RWPE2 (cell line): ENCODE measurements at regions not wholly inside any gene's neighbourhood (a gene's known extent, or its start where the extent isn't known, plus 50 kb on each side); places are given as distances from the start of the nearest gene placed in this dataset.

ENCODE experiments used
- ATAC-seq: fragments of 200-7000 bp; cut with Tn5 transposase; 3 replicates; pipeline ENCODE4 v1.9.1; 2021; ENCODE audit warnings: low read depth
- DNase-seq: peaks from one replicate; pipeline ENCODE4 v3.0.0-alpha.2; 2020; ENCODE audit warnings: low spot score
- H3K27ac ChIP-seq: fragments of 450-650 bp; 2 replicates; pipeline ENCODE4 v1.5.1; 2017; ENCODE audit warnings: mild to moderate bottlenecking; ENCODE audit not compliant: poor library complexity, severe bottlenecking
- H3K27me3 ChIP-seq: fragments of 250-450 bp; sonication (Bioruptor Pico); 2 replicates; pipeline ENCODE4 v1.5.1; 2021; ENCODE audit warnings: mild to moderate bottlenecking, moderate library complexity; ENCODE audit not compliant: insufficient read depth, poor library complexity, severe bottlenecking
- H3K36me3 ChIP-seq: fragments of 250-450 bp; sonication (Bioruptor Pico); 2 replicates; pipeline ENCODE4 v1.5.1; 2020; ENCODE audit warnings: low read depth, mild to moderate bottlenecking, moderate library complexity
- H3K4me1 ChIP-seq: fragments of 250-450 bp; sonication (Bioruptor Pico); 2 replicates; pipeline ENCODE4 v1.5.1; 2021; ENCODE audit warnings: mild to moderate bottlenecking, moderate library complexity; ENCODE audit not compliant: insufficient read depth, poor library complexity, severe bottlenecking
- H3K4me3 ChIP-seq: fragments of 250-450 bp; sonication (Bioruptor Pico); 2 replicates; pipeline ENCODE4 v1.5.1; 2021; ENCODE audit warnings: mild to moderate bottlenecking, moderate library complexity; ENCODE audit not compliant: severe bottlenecking
- H3K9me3 ChIP-seq: fragments of 250-450 bp; sonication (Bioruptor Pico); 2 replicates; pipeline ENCODE4 v1.5.1; 2021; ENCODE audit warnings: mild to moderate bottlenecking, moderate library complexity; ENCODE audit not compliant: severe bottlenecking
- TF ChIP-seq, protein P1 (sequence below): fragments of 450-650 bp; IDR thresholded peaks from one replicate; pipeline ENCODE4 v1.5.1; 2017; ENCODE audit warnings: mild to moderate bottlenecking, moderate library complexity; ENCODE audit not compliant: poor library complexity, severe bottlenecking

DNA sequence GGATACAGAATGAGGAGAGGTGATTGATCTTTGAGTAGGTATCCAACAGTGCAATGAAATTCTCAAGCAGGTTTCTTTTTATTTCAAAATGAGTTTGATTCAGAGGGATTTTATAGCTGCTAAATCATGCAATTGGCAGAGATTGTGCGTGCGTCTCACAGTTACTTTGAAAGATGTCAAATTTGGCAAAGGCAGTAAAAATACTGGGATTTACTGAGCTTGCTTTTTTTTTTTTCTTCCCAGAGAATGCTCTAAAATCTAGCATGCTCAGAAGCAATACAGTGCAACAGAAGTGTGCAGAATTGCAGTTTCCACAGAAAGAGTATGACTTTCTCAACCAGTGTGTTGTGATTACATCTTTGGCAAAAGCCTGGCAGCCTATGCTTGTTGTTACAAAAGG, 410.7 kb upstream of the GOT2 start:
- Histone ChIP-seq H3K27me3 (peaks cover 5% of the 10 kb centered on the region), H3K4me1 (no peaks in the 10 kb centered on the region), H3K9me3 (no peaks in the 10 kb centered on the region), H3K27ac (no peak overlapping the region), H3K36me3 (no peaks in the 10 kb centered on the region), H3K4me3 (no peak overlapping the region)
- ATAC-seq, result no peak
- TF ChIP-seq, protein P1, sequence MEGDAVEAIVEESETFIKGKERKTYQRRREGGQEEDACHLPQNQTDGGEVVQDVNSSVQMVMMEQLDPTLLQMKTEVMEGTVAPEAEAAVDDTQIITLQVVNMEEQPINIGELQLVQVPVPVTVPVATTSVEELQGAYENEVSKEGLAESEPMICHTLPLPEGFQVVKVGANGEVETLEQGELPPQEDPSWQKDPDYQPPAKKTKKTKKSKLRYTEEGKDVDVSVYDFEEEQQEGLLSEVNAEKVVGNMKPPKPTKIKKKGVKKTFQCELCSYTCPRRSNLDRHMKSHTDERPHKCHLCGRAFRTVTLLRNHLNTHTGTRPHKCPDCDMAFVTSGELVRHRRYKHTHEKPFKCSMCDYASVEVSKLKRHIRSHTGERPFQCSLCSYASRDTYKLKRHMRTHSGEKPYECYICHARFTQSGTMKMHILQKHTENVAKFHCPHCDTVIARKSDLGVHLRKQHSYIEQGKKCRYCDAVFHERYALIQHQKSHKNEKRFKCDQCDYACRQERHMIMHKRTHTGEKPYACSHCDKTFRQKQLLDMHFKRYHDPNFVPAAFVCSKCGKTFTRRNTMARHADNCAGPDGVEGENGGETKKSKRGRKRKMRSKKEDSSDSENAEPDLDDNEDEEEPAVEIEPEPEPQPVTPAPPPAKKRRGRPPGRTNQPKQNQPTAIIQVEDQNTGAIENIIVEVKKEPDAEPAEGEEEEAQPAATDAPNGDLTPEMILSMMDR, result no peak
- DNase-seq, result no peak

DNA sequence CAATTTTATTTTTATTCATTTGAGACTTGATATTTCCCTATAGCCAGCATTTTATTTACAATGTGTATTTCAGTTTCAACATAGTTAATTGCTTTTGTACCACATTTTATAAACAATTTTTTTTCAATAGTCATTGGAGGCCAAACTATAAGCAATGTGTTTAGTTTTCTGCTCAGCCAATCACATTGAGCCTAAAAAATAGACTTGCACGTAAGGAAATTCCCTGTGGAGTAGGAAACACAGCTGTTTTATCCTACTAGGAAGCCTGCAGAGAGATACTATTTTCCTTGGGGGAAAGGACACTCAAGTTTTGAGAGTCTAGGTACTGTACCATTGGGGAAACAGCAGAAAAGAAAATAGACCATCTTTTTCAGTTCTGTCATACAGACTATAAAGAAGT, 410.2 kb upstream of the GOT2 start:
- no peak overlapping the region for H3K4me3 ChIP-seq
- no peak for ATAC-seq
- TF ChIP-seq, protein P1, result no peak

DNA sequence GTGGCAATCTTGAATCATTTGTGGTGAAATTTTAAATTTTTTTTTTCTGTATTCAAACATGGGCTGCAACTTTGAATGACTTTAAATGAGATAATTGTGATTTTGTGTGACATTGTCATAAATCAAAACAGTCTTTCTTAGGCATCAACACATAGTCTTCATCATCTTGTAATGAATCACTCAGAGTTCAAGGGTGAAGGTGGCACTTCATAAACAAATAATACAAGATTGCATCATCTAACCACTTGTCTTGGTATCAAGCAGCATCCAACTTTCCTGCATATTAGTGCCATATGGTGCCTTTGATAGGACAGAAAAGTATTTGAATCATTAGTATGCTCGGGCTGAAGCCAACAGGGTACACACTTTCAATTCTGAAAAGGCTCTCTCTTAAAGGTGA, 392.4 kb upstream of the GOT2 start:
- no peak for DNase-seq
- Histone ChIP-seq H3K27ac (no peak overlapping the region), H3K9me3 (no peaks in the 10 kb centered on the region), H3K4me1 (no peaks in the 10 kb centered on the region), H3K36me3 (no peaks in the 10 kb centered on the region), H3K27me3 (no peaks in the 10 kb centered on the region), H3K4me3 (no peak overlapping the region)
- no peak for ATAC-seq
- TF ChIP-seq, protein P1, result no peak

More for the DNA sequence above, 410.2 kb upstream of the GOT2 start:
- Histone ChIP-seq H3K36me3 (no peaks in the 10 kb centered on the region), H3K27ac (no peak overlapping the region), H3K27me3 (peaks cover 5% of the 10 kb centered on the region), H3K4me1 (no peaks in the 10 kb centered on the region), H3K9me3 (no peaks in the 10 kb centered on the region)
- DNase-seq, result no peak

DNA sequence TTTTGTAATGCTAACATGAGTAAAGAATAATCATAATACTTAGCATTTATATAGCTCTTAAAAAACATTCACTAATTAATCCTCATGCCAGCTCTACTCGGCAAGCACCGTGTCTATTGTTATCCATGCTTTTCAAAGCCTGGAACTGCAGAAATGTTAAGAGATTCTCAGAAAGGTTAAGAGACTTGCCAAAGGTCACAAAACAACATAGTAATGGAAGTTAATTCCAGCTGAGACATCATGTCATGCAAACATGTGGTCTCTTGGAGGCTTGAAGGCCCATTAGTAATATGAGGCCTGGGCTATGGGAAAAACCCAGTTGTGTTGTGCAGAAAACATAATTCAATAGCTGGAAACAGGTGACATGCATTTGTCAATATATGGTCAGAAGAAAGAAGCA, 389.9 kb upstream of the GOT2 start:
- TF ChIP-seq, protein P1, result no peak
- DNase-seq, result no peak
- H3K27me3 ChIP-seq, result no peaks in the 10 kb centered on the region
- H3K4me1 ChIP-seq, result no peaks in the 10 kb centered on the region
- no peaks in the 10 kb centered on the region for H3K9me3 ChIP-seq
- H3K36me3 ChIP-seq, result no peaks in the 10 kb centered on the region
- H3K4me3 ChIP-seq, result no peak overlapping the region
- no peak overlapping the region for H3K27ac ChIP-seq
- ATAC-seq, result no peak

DNA sequence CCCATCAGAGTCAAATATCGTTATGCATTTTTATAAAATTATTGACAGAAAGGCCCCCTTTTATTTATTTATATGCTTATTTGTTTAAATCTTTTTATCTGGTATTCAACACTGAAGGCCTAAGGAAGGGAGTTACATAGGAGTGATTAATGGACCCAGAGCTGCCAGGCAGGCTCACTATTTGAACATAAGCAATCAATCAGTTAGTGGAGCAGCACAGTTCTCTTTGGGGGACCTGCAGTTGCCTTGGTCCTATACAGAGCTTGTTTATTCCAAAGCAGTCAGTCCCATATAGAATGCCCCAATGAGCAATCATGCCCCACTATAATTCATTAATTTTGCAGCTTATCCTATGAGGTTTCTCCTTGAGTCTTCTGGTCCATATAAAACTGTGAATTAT, 389.4 kb upstream of the GOT2 start:
- DNase-seq (no peak), ATAC-seq (no peak)
- Histone ChIP-seq H3K4me1 (no peaks in the 10 kb centered on the region), H3K9me3 (no peaks in the 10 kb centered on the region), H3K27me3 (no peaks in the 10 kb centered on the region), H3K27ac (no peak overlapping the region), H3K36me3 (no peaks in the 10 kb centered on the region), H3K4me3 (no peak overlapping the region)
- TF ChIP-seq, protein P1, result no peak
